GM23338 (cell line): ENCODE measurements at regions not wholly inside any gene's neighbourhood (a gene's known extent, or its start where the extent isn't known, plus 50 kb on each side); places are given as distances from the start of the nearest gene placed in this dataset.

Experiments
- ATAC-seq: fragments of 200-7000 bp; cut with Tn5 transposase; 3 replicates; pipeline ENCODE4 v1.9.1; 2020
- DNase-seq: peaks from one replicate; pipeline ENCODE4 v3.0.0-alpha.2; 2015; ENCODE audit warnings: low spot score
- H2AFZ ChIP-seq: fragments of 200-600 bp; sonication (generic); 2 replicates; pipeline ENCODE4 v1.8.0; 2016; ENCODE audit warnings: antibody characterized with exemption, mild to moderate bottlenecking, moderate library complexity
- H3F3A ChIP-seq: fragments of 200-600 bp; sonication (generic); replicated peaks from 2 replicates; pipeline ENCODE4 v1.8.0; 2017; ENCODE audit warnings: antibody characterized with exemption, mixed run types, low read depth
- H3K27ac ChIP-seq: fragments of 200-600 bp; sonication (generic); 2 replicates; pipeline ENCODE4 v1.6.1; 2016; ENCODE audit warnings: low read depth
- H3K27me3 ChIP-seq: fragments of 200-600 bp; sonication (generic); 2 replicates; pipeline ENCODE4 v1.8.0; 2016; ENCODE audit warnings: mild to moderate bottlenecking, mixed run types, moderate library complexity; ENCODE audit not compliant: insufficient read depth
- H3K36me3 ChIP-seq: fragments of 200-600 bp; sonication (generic); 2 replicates; pipeline ENCODE4 v1.8.0; 2016; ENCODE audit warnings: mild to moderate bottlenecking; ENCODE audit not compliant: insufficient read depth
- H3K4me1 ChIP-seq: fragments of 200-600 bp; sonication (generic); 2 replicates; pipeline ENCODE4 v1.8.0; 2016; ENCODE audit warnings: mild to moderate bottlenecking, moderate library complexity; ENCODE audit not compliant: insufficient read depth
- H3K4me2 ChIP-seq: fragments of 200-600 bp; sonication (generic); 2 replicates; pipeline ENCODE4 v1.7.1; 2017; ENCODE audit warnings: mixed run types
- H3K4me3 ChIP-seq: fragments of 200-600 bp; sonication (generic); 2 replicates; pipeline ENCODE4 v1.6.1; 2016; ENCODE audit warnings: mixed run types
- H3K79me2 ChIP-seq: fragments of 200-600 bp; sonication (generic); replicated peaks from 2 replicates; pipeline ENCODE4 v1.8.0; 2017; ENCODE audit warnings: mild to moderate bottlenecking; ENCODE audit not compliant: insufficient read depth
- H3K9me2 ChIP-seq: fragments of 200-600 bp; sonication (generic); 2 replicates; pipeline ENCODE4 v1.8.0; 2017; ENCODE audit not compliant: insufficient read depth
- H4K20me1 ChIP-seq: fragments of 200-600 bp; sonication (generic); replicated peaks from 2 replicates; pipeline ENCODE4 v1.8.0; 2017; ENCODE audit warnings: mild to moderate bottlenecking; ENCODE audit not compliant: insufficient read depth
- H3K27ac Mint-ChIP-seq: 2 replicates; pipeline ENCODE4 v1.8.0; 2020; ENCODE audit warnings: inconsistent platforms, mild to moderate bottlenecking, moderate library complexity, mixed read lengths
- H3K27me3 Mint-ChIP-seq: 3 replicates; pipeline ENCODE4 v1.8.0; 2022; ENCODE audit warnings: low read depth, mild to moderate bottlenecking, moderate library complexity, mixed read lengths, inconsistent platforms; ENCODE audit not compliant: insufficient read depth, poor library complexity
- H3K36me3 Mint-ChIP-seq: 3 replicates; pipeline ENCODE4 v1.8.0; 2021; ENCODE audit warnings: low read depth, mild to moderate bottlenecking, inconsistent platforms, moderate library complexity, mixed read lengths
- H3K4me1 Mint-ChIP-seq: 3 replicates; pipeline ENCODE4 v1.8.0; 2020; ENCODE audit warnings: mild to moderate bottlenecking, inconsistent platforms, mixed read lengths
- H3K4me3 Mint-ChIP-seq: 3 replicates; pipeline ENCODE4 v1.8.0; 2021; ENCODE audit warnings: moderate library complexity, mild to moderate bottlenecking, inconsistent platforms, mixed read lengths
- H3K9me3 Mint-ChIP-seq: 3 replicates; pipeline ENCODE4 v1.8.0; 2020; ENCODE audit warnings: moderate library complexity, mild to moderate bottlenecking, inconsistent platforms, mixed read lengths
- CREB1 ChIP-seq: fragments of 250-450 bp; sonication (Bioruptor Pico); IDR thresholded peaks from 2 replicates; pipeline ENCODE4 v1.5.0; 2020; ENCODE audit warnings: low read depth, mild to moderate bottlenecking, moderate library complexity
- ETS1 ChIP-seq: IDR thresholded peaks from 2 replicates; pipeline ENCODE4 v1.6.1; 2016; ENCODE audit warnings: antibody characterized with exemption
- EZH2 ChIP-seq: fragments of 200-600 bp; sonication (generic); IDR thresholded peaks from one replicate; pipeline ENCODE4 v1.8.0; 2017; ENCODE audit warnings: antibody characterized with exemption, mild to moderate bottlenecking, low read depth; ENCODE audit not compliant: unreplicated experiment
- EZH2phosphoT487 ChIP-seq: fragments of 200-600 bp; sonication (generic); IDR thresholded peaks from one replicate; pipeline ENCODE4 v1.8.1; 2018; ENCODE audit warnings: antibody characterized with exemption; ENCODE audit not compliant: unreplicated experiment
- JUNB ChIP-seq: IDR thresholded peaks from one replicate; pipeline ENCODE4 v1.6.1; 2016; ENCODE audit warnings: antibody characterized with exemption; ENCODE audit not compliant: unreplicated experiment
- NANOG ChIP-seq: IDR thresholded peaks from 2 replicates; pipeline ENCODE4 v1.6.1; 2016; ENCODE audit warnings: antibody characterized with exemption, borderline replicate concordance
- STAT1 ChIP-seq: IDR thresholded peaks from one replicate; pipeline ENCODE4 v1.6.1; 2016; ENCODE audit warnings: antibody characterized with exemption; ENCODE audit not compliant: unreplicated experiment
- ZNF114 ChIP-seq: fragments of 250-450 bp; sonication (Bioruptor Pico); IDR thresholded peaks from 2 replicates; pipeline ENCODE4 v1.5.0; 2020; ENCODE audit warnings: mild to moderate bottlenecking, moderate library complexity
- ZNF331 ChIP-seq: fragments of 250-450 bp; sonication (Bioruptor Pico); IDR thresholded peaks from 2 replicates; pipeline ENCODE4 v1.5.0; 2020; ENCODE audit warnings: low read depth, mild to moderate bottlenecking, moderate library complexity
- TF ChIP-seq, protein P1 (sequence below): fragments of 250-450 bp; sonication (Bioruptor Pico); IDR thresholded peaks from 2 replicates; pipeline ENCODE4 v1.5.0; 2020; ENCODE audit warnings: mild to moderate bottlenecking, moderate library complexity

DNA sequence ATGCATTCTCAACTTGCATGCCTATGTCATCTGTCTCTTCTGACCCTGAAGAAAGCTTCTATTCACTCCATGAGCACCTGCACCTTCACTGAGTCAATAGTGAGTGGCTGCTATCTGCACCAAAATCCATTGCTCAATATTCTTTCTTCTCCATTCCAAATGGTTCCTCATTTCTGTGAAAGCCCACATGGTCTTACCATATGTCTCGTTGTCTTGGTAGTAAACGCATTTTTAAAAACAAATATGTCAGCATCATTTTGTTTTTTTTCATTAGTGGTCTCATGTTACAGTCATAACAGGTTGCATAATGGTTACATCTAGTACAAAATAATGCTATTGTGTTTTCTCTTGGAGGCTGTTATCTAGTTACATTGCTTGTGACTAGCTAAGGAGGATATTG is 106.9 kb upstream of the CPM start (continued):
- TF ChIP-seq, protein P1, sequence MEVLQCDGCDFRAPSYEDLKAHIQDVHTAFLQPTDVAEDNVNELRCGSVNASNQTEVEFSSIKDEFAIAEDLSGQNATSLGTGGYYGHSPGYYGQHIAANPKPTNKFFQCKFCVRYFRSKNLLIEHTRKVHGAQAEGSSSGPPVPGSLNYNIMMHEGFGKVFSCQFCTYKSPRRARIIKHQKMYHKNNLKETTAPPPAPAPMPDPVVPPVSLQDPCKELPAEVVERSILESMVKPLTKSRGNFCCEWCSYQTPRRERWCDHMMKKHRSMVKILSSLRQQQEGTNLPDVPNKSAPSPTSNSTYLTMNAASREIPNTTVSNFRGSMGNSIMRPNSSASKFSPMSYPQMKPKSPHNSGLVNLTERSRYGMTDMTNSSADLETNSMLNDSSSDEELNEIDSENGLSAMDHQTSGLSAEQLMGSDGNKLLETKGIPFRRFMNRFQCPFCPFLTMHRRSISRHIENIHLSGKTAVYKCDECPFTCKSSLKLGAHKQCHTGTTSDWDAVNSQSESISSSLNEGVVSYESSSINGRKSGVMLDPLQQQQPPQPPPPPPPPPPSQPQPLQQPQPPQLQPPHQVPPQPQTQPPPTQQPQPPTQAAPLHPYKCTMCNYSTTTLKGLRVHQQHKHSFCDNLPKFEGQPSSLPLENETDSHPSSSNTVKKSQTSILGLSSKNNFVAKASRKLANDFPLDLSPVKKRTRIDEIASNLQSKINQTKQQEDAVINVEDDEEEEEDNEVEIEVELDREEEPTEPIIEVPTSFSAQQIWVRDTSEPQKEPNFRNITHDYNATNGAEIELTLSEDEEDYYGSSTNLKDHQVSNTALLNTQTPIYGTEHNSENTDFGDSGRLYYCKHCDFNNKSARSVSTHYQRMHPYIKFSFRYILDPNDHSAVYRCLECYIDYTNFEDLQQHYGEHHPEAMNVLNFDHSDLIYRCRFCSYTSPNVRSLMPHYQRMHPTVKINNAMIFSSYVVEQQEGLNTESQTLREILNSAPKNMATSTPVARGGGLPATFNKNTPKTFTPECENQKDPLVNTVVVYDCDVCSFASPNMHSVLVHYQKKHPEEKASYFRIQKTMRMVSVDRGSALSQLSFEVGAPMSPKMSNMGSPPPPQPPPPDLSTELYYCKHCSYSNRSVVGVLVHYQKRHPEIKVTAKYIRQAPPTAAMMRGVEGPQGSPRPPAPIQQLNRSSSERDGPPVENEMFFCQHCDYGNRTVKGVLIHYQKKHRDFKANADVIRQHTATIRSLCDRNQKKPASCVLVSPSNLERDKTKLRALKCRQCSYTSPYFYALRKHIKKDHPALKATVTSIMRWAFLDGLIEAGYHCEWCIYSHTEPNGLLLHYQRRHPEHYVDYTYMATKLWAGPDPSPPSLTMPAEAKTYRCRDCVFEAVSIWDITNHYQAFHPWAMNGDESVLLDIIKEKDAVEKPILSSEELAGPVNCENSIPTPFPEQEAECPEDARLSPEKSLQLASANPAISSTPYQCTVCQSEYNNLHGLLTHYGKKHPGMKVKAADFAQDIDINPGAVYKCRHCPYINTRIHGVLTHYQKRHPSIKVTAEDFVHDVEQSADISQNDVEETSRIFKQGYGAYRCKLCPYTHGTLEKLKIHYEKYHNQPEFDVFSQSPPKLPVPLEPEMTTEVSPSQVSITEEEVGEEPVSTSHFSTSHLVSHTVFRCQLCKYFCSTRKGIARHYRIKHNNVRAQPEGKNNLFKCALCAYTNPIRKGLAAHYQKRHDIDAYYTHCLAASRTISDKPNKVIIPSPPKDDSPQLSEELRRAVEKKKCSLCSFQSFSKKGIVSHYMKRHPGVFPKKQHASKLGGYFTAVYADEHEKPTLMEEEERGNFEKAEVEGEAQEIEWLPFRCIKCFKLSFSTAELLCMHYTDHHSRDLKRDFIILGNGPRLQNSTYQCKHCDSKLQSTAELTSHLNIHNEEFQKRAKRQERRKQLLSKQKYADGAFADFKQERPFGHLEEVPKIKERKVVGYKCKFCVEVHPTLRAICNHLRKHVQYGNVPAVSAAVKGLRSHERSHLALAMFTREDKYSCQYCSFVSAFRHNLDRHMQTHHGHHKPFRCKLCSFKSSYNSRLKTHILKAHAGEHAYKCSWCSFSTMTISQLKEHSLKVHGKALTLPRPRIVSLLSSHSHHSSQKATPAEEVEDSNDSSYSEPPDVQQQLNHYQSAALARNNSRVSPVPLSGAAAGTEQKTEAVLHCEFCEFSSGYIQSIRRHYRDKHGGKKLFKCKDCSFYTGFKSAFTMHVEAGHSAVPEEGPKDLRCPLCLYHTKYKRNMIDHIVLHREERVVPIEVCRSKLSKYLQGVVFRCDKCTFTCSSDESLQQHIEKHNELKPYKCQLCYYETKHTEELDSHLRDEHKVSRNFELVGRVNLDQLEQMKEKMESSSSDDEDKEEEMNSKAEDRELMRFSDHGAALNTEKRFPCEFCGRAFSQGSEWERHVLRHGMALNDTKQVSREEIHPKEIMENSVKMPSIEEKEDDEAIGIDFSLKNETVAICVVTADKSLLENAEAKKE (CRISPR knock-in tag), result no peak
- TF ChIP-seq NANOG (no peak), EZH2 (no peak), JUNB (no peak), ZNF114 (CRISPR knock-in tag) (no peak)

DNA sequence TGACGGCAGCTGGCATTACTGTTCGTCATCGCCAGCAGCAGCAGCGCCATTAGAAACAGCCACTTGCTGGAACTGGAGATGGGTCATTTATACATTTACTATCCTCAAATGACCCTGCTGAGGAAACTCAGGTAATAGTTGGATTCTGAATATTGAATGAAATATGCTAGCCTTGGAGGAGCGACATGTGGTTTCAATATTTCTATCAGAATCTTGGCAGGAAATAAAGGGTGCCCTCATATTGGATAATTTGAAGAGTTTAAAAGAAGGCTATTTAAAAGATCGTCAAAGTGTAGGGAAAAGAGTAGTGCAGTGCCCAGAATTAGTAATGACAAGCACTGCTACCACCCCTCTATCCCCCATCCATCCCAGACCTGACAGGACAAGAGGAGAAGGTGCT is 109.6 kb upstream of the CPM start:
- Histone ChIP-seq H2AFZ (no peak overlapping the region), H3K4me2 (no peak overlapping the region), H3K79me2 (no peaks in the 10 kb centered on the region), H3K9me2 (no peaks in the 10 kb centered on the region), H3K27ac (no peak overlapping the region), H3K36me3 (no peaks in the 10 kb centered on the region), H3K27me3 (no peaks in the 10 kb centered on the region), H3K4me3 (no peak overlapping the region), H3K4me1 (no peaks in the 10 kb centered on the region), H4K20me1 (no peaks in the 10 kb centered on the region), H3F3A (no peaks in the 10 kb centered on the region)
- no peaks in the 10 kb centered on the region for H3K9me3 Mint-ChIP-seq
- peaks cover 2% of the 10 kb centered on the region for H3K27me3 Mint-ChIP-seq
- peaks cover 12% of the 10 kb centered on the region for H3K4me1 Mint-ChIP-seq
- no peak overlapping the region for H3K4me3 Mint-ChIP-seq
- DNase-seq (no peak), ATAC-seq (no peak)
- H3K36me3 Mint-ChIP-seq, result no peaks in the 10 kb centered on the region
- H3K27ac Mint-ChIP-seq, result no peak overlapping the region
- TF ChIP-seq ETS1 (no peak), STAT1 (no peak), EZH2 (no peak), ZNF114 (CRISPR knock-in tag) (no peak), NANOG (no peak), CREB1 (CRISPR knock-in tag) (no peak), EZH2phosphoT487 (no peak), JUNB (no peak), ZNF331 (CRISPR knock-in tag) (no peak)
- TF ChIP-seq, protein P1 (CRISPR knock-in tag), result no peak
